ENCODE measurements at regions not wholly inside any gene's neighbourhood (a gene's known extent, or its start where the extent isn't known, plus 50 kb on each side); places are given as distances from the start of the nearest gene placed in this dataset.

- TF ChIP-seq CTCF (conservative IDR thresholded peaks at IDR 0.05 in 1 of 2, IDR thresholded peaks at IDR 0.05 in 1 of 2; ENCODE audit: extremely low read depth in 1 of 2, insufficient read depth in 1 of 2, low read depth in 1 of 2, low read length in 2 of 2) (no peak), EZH2 (IDR thresholded peaks at IDR 0.05; ENCODE audit: borderline replicate concordance, low read length) (no peak)
Observed at GRCh38 chr1:55320891-55321290, 105.7 kb upstream of the USP24 start.

All from mammary epithelial cell (primary cell).